Karpas-422 (cell line): ENCODE measurements at regions not wholly inside any gene's neighbourhood (a gene's known extent, or its start where the extent isn't known, plus 50 kb on each side); places are given as distances from the start of the nearest gene placed in this dataset.

Experiments used
- DNase-seq: peaks from one replicate; pipeline ENCODE4 v3.0.0-alpha.2; 2015
- H2AFZ ChIP-seq: fragments of 200-600 bp; sonication (generic); 2 replicates; pipeline ENCODE4 v1.6.1; 2014; ENCODE audit warnings: antibody characterized with exemption, low read length, mixed read lengths
- H3K27ac ChIP-seq: fragments of 200-600 bp; sonication (generic); 2 replicates; pipeline ENCODE4 v1.5.1; 2014; ENCODE audit warnings: mild to moderate bottlenecking, low read length, moderate library complexity
- H3K27me3 ChIP-seq: fragments of 200-600 bp; sonication (generic); 2 replicates; pipeline ENCODE4 v1.6.1; 2014; ENCODE audit warnings: low read length, mixed read lengths
- H3K36me3 ChIP-seq: fragments of 200-600 bp; sonication (generic); 2 replicates; pipeline ENCODE4 v1.6.1; 2014; ENCODE audit warnings: low read length, mixed read lengths; ENCODE audit not compliant: insufficient read depth
- H3K4me1 ChIP-seq: fragments of 200-600 bp; sonication (generic); 2 replicates; pipeline ENCODE4 v1.6.1; 2014; ENCODE audit warnings: mild to moderate bottlenecking, low read length, mixed read lengths
- H3K4me2 ChIP-seq: fragments of 200-600 bp; sonication (generic); 2 replicates; pipeline ENCODE4 v1.6.1; 2014; ENCODE audit warnings: low read length, low read depth, mild to moderate bottlenecking; ENCODE audit not compliant: poor library complexity, severe bottlenecking
- H3K4me3 ChIP-seq: fragments of 200-600 bp; sonication (generic); 2 replicates; pipeline ENCODE4 v1.5.1; 2014; ENCODE audit warnings: mild to moderate bottlenecking, antibody characterized with exemption, low read length, mixed read lengths
- H3K79me2 ChIP-seq: fragments of 200-600 bp; sonication (generic); 2 replicates; pipeline ENCODE4 v1.6.1; 2014; ENCODE audit warnings: mild to moderate bottlenecking, low read length, mixed read lengths
- H3K9ac ChIP-seq: fragments of 200-600 bp; sonication (generic); 2 replicates; pipeline ENCODE4 v1.6.0; 2014; ENCODE audit warnings: low read length
- H3K9me2 ChIP-seq: fragments of 200-600 bp; sonication (generic), shearing (Covaris generic); replicated peaks from 2 replicates; pipeline ENCODE4 v1.6.0; 2014; ENCODE audit warnings: mild to moderate bottlenecking, low read length, moderate library complexity; ENCODE audit not compliant: insufficient read depth
- H3K9me3 ChIP-seq: fragments of 300-700, 200-600 bp; sonication (generic); 2 replicates; pipeline ENCODE4 v1.6.1; 2014; ENCODE audit warnings: low read length, mixed read lengths
- H4K20me1 ChIP-seq: fragments of 200-600 bp; sonication (generic); 2 replicates; pipeline ENCODE4 v1.6.1; 2014; ENCODE audit warnings: mild to moderate bottlenecking, antibody characterized with exemption, low read length, low read depth; ENCODE audit not compliant: insufficient read depth

GRCh38 chr14:101236496-101237251 is 324.6 kb upstream of the DIO3 start:
- Histone ChIP-seq H3K27ac (no peak overlapping the region), H4K20me1 (0 out of 2 replicates have a peak, but pooled peaks cover 5% of the 10 kb centered on the region), H3K4me3 (no peak overlapping the region), H3K27me3 (no peaks in the 10 kb centered on the region), H3K9me3 (no peaks in the 10 kb centered on the region), H3K9me2 (no peaks in the 10 kb centered on the region), H3K36me3 (no peaks in the 10 kb centered on the region), H3K4me2 (no peak overlapping the region), H3K9ac (no peak overlapping the region), H3K79me2 (no peaks in the 10 kb centered on the region), H2AFZ (no peak overlapping the region), H3K4me1 (no peaks in the 10 kb centered on the region)
- no peak for DNase-seq

- H3K4me3 ChIP-seq, result no peak overlapping the region
- no peaks in the 10 kb centered on the region for H3K79me2 ChIP-seq
- no peaks in the 10 kb centered on the region for H3K4me1 ChIP-seq
- no peaks in the 10 kb centered on the region for H3K9me2 ChIP-seq
- H3K9ac ChIP-seq, result no peak overlapping the region
- no peaks in the 10 kb centered on the region for H3K27me3 ChIP-seq
- H3K4me2 ChIP-seq, result no peak overlapping the region
- no peaks in the 10 kb centered on the region for H3K9me3 ChIP-seq
- H3K36me3 ChIP-seq, result no peaks in the 10 kb centered on the region
- no peak overlapping the region for H2AFZ ChIP-seq
- no peak overlapping the region for H3K27ac ChIP-seq
- 0 out of 2 replicates have a peak, but pooled peaks cover 5% of the 10 kb centered on the region for H4K20me1 ChIP-seq
- no peak for DNase-seq
Observed at GRCh38 chr14:101237252-101237616, 324.1 kb upstream of the DIO3 start.

GRCh38 chr14:101239065-101239464 is 322.2 kb upstream of the DIO3 start:
- no peaks in the 10 kb centered on the region for H3K9me2 ChIP-seq
- H2AFZ ChIP-seq, result no peak overlapping the region
- H3K4me2 ChIP-seq, result no peak overlapping the region
- no peak overlapping the region for H3K4me3 ChIP-seq
- H3K9ac ChIP-seq, result no peak overlapping the region
- 0 out of 2 replicates have a peak, but pooled peaks cover 5% of the 10 kb centered on the region for H4K20me1 ChIP-seq
- no peaks in the 10 kb centered on the region for H3K4me1 ChIP-seq
- H3K9me3 ChIP-seq, result no peaks in the 10 kb centered on the region
- no peaks in the 10 kb centered on the region for H3K36me3 ChIP-seq
- no peak overlapping the region for H3K27ac ChIP-seq
- H3K79me2 ChIP-seq, result no peaks in the 10 kb centered on the region
- DNase-seq, result no peak
- no peaks in the 10 kb centered on the region for H3K27me3 ChIP-seq

- no peak overlapping the region for H3K9ac ChIP-seq
Observed at GRCh38 chr14:101241147-101241546, 320.1 kb upstream of the DIO3 start.

GRCh38 chr14:101241807-101242278 is 319.5 kb upstream of the DIO3 start:
- Histone ChIP-seq H3K27ac (no peak overlapping the region), H3K4me1 (no peaks in the 10 kb centered on the region), H3K4me2 (no peak overlapping the region), H4K20me1 (0 out of 2 replicates have a peak, but pooled peaks cover 5% of the 10 kb centered on the region), H2AFZ (no peak overlapping the region), H3K4me3 (no peak overlapping the region), H3K9me3 (no peaks in the 10 kb centered on the region), H3K36me3 (no peaks in the 10 kb centered on the region), H3K79me2 (no peaks in the 10 kb centered on the region), H3K27me3 (no peaks in the 10 kb centered on the region), H3K9me2 (no peaks in the 10 kb centered on the region), H3K9ac (no peak overlapping the region)
- no peak for DNase-seq

More at GRCh38 chr14:101241147-101241546, 320.1 kb upstream of the DIO3 start:
- no peak for DNase-seq
- Histone ChIP-seq H3K9me3 (no peaks in the 10 kb centered on the region), H3K27me3 (no peaks in the 10 kb centered on the region), H3K9me2 (no peaks in the 10 kb centered on the region), H4K20me1 (0 out of 2 replicates have a peak, but pooled peaks cover 5% of the 10 kb centered on the region), H3K4me1 (no peaks in the 10 kb centered on the region), H3K4me3 (no peak overlapping the region), H3K36me3 (no peaks in the 10 kb centered on the region), H2AFZ (no peak overlapping the region), H3K79me2 (no peaks in the 10 kb centered on the region), H3K27ac (no peak overlapping the region), H3K4me2 (no peak overlapping the region)

- H3K36me3 ChIP-seq, result no peaks in the 10 kb centered on the region
- H3K9me2 ChIP-seq, result no peaks in the 10 kb centered on the region
- H3K27ac ChIP-seq, result no peak overlapping the region
- H3K27me3 ChIP-seq, result no peaks in the 10 kb centered on the region
- H3K4me1 ChIP-seq, result no peaks in the 10 kb centered on the region
- 0 out of 2 replicates have a peak, but pooled peaks cover 5% of the 10 kb centered on the region for H4K20me1 ChIP-seq
- no peak overlapping the region for H3K4me2 ChIP-seq
- H3K4me3 ChIP-seq, result no peak overlapping the region
- no peaks in the 10 kb centered on the region for H3K79me2 ChIP-seq
- no peak overlapping the region for H2AFZ ChIP-seq
- H3K9ac ChIP-seq, result no peak overlapping the region
- DNase-seq, result no peak
- no peaks in the 10 kb centered on the region for H3K9me3 ChIP-seq
Observed at GRCh38 chr14:101242442-101243385, 318.6 kb upstream of the DIO3 start.

- H4K20me1 ChIP-seq, result 0 out of 2 replicates have a peak, but pooled peaks cover 5% of the 10 kb centered on the region
- H3K4me2 ChIP-seq, result no peak overlapping the region
- no peaks in the 10 kb centered on the region for H3K9me2 ChIP-seq
- no peak overlapping the region for H3K27ac ChIP-seq
- H3K9ac ChIP-seq, result no peak overlapping the region
- H3K79me2 ChIP-seq, result no peaks in the 10 kb centered on the region
- no peak for DNase-seq
- no peaks in the 10 kb centered on the region for H3K27me3 ChIP-seq
- H3K4me3 ChIP-seq, result no peak overlapping the region
- no peaks in the 10 kb centered on the region for H3K4me1 ChIP-seq
- H3K36me3 ChIP-seq, result no peaks in the 10 kb centered on the region
- H2AFZ ChIP-seq, result no peak overlapping the region
- no peaks in the 10 kb centered on the region for H3K9me3 ChIP-seq
Observed at GRCh38 chr14:101243587-101244338, 317.5 kb upstream of the DIO3 start.
